Pancreas (tissue), 10 donors: ENCODE measurements at regions not wholly inside any gene's neighbourhood (a gene's known extent, or its start where the extent isn't known, plus 50 kb on each side); places are given as distances from the start of the nearest gene placed in this dataset.
"Not testable (repeated sequence)": the region's sequence is repeated elsewhere in the genome, so short reads cannot be mapped to it uniquely, and the experiment has no call there.

Source experiments
- ATAC-seq, 4 donors: fragments of 200-7000 bp; cut with Tn5 transposase; one replicate each; pipeline versions ENCODE4 v1.8.0 to v1.9.1; 2020; ENCODE audit warnings: mild to moderate bottlenecking in 4 of 4, moderate library complexity in 4 of 4
- DNase-seq, 6 donors: peaks; one replicate each; pipeline ENCODE4 v3.0.0-alpha.2; 2020
- FAIRE-seq: peaks from 2 replicates; lab custom pipeline; 2012; peaks lifted over from hg19 to GRCh38; lab: Jason Lieb, UNC
- H3K27ac ChIP-seq, 4 donors: fragments of 200-600 bp; sonication (generic); 1 replicate in 3 of 4; 2 replicates in 1 of 4; pipeline versions ENCODE4 v1.5.0 to v1.8.0; 2020
- H3K27me3 ChIP-seq, 4 donors: fragments of 200-600 bp; one replicate each; pipeline ENCODE4 v1.8.0; 2021
- H3K36me3 ChIP-seq, 3 donors: fragments of 200-600 bp; sonication (generic) in 1 of 3; one replicate each; pipeline versions ENCODE4 v1.5.0 to v1.8.0; 2020 to 2021
- H3K4me1 ChIP-seq, 3 donors: fragments of 200-600 bp; one replicate each; pipeline ENCODE4 v1.8.0; 2021
- H3K4me3 ChIP-seq, 4 donors: fragments of 200-600 bp; sonication (generic) in 2 of 4; one replicate each; pipeline versions ENCODE4 v1.5.0 to v1.8.0; 2020 to 2021
- H3K9me3 ChIP-seq, 4 donors: fragments of 200-600 bp; one replicate each; pipeline ENCODE4 v1.8.0; 2021
- CTCF ChIP-seq, 4 donors: fragments of 200-600 bp; sonication (generic) in 3 of 4; IDR thresholded peaks; one replicate each; pipeline versions ENCODE4 v1.5.0 to v1.8.0; 2021; ENCODE audit warnings: antibody characterized with exemption in 4 of 4
- WGBS, 2 donors: extraction: QIAGEN DNeasy Blood & Tissue Kit; methylation state at CpG; one replicate each; pipeline ENCODE4 v1.1.7; 2013; 5-methylcytosine and 5-hydroxymethylcytosine counted together
- intact Hi-C, 3 donors: fragments of 100-400 bp; cut with DNase I; formaldehyde crosslinking; loops; one replicate each; pipeline versions ENCODE4 v1.11.1 to v1.14.2; 2022
- donor health status: healthy with polysubstance abuse.
- donor health status: DM: no; HTN: no; CAD: no; lungs with moderate emphysema.
- donor health status: DM: no; HTN: no; CAD: no.
- donor health status: control.
- donor health status: control.
- donor health status: Bipolar disorder and iron deficiency.
- donor health status: DM: yes; HTN: yes; CAD: no.
- donor health status: DM: no; HTN: no; CAD: no.
- donor health status: DM: no; HTN: no; CAD: no.
- donor health status: DM: yes; HTN: yes; CAD: no.

DNA sequence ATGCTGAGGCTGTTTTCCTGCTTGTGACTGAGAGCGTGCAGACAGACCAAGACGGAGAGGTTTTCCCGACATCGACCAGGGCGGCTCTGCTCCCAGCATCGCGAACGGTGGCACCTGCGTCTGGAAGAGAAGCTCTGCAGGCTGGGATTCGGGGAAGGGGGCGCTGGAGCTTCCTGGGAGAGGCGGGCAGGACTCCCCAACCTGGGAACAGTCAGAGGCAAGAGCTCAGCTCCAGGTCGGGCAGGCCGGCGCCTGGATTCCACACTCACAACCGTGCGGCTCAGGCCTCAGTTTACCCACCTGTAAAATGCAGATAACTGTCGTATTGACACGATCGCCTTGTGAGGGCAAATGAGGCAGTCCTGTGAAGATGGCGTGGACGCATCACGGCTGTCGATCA is 332.6 kb downstream of the ADGRD1 start:
- H3K36me3 ChIP-seq, H3K27ac ChIP-seq, H3K27me3 ChIP-seq, intact Hi-C loops, ATAC-seq, H3K4me3 ChIP-seq, FAIRE-seq, H3K9me3 ChIP-seq, H3K4me1 ChIP-seq: not testable (repeated sequence)
- peak in 1 of 6 donors; percentile 1 for DNase-seq
- 67 to 68% methylated on average over 8 to 15 of the region's 24 CpGs for WGBS, 2 donors

DNA sequence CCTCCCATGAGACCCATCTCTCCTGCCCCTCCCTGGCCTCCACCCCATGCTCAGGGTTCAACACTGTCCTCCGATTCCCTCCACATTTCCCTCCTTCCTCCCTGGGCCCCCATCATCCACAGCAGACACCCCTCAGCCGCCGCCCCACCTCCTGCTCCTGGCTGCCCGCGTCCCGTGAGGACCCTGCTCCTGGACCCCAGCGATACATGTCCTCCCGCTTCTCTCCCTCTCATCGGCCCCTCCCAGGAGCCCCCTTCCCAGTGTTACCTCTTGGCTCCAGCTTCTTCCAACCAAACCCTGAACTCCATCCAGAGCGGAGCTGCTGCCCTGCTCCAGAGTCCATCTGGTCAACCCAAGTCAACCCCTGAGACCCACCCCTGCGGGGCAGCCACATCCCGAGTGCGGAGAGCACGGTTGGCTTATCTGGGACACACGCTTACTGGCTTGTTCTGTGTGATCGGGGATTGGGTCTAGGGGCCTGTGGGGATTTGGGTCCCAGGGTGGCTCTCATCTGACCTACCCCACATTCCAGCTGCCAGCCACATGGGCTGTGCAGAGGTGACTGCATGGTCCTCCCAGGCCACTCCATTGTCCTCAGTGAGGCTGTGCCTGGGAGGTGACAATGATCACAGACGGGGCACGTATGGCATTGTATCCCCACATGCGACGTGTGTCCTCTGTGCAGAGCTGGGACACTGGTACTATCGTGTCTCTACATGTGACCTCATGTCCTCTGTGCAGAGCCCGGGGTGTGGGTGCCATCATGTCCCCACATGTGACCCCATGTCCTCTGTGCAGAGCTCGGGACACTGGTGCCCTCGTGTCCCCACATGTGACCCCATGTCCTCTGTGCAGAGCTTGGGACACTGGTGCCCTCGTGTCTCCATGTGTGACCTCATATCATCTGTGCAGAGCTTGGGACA is 333.6 kb downstream of the ADGRD1 start:
- no peak for TF ChIP-seq CTCF (IDR thresholded peaks at IDR 0.05)
- 70 to 83% methylated on average over 18 to 19 of the region's 25 CpGs for WGBS, 2 donors
- intact Hi-C loops = no loop called here
- Histone ChIP-seq H3K4me1 (no peaks in the 10 kb centered on the region), H3K4me3 (no peak overlapping the region), H3K36me3 (no peaks in the 10 kb centered on the region), H3K9me3 (no peaks in the 10 kb centered on the region), H3K27ac (no peak overlapping the region), H3K27me3 (no peaks in the 10 kb centered on the region)
- FAIRE-seq = no peak
- peak in 2 of 6 donors; percentile 2 to 35 for DNase-seq
- ATAC-seq = no peak

- ATAC-seq (no peak), FAIRE-seq (no peak), DNase-seq (peak in 2 of 6 donors; percentile 8 to 33)
- Histone ChIP-seq H3K27me3 (no peaks in the 10 kb centered on the region), H3K27ac (no peak overlapping the region), H3K36me3 (no peaks in the 10 kb centered on the region), H3K4me1 (no peaks in the 10 kb centered on the region), H3K9me3 (no peaks in the 10 kb centered on the region), H3K4me3 (no peak overlapping the region)
- TF ChIP-seq CTCF (IDR thresholded peaks at IDR 0.05) = no peak
- intact Hi-C loops = no loop called here
- 49 to 65% methylated on average over 23 to 27 of the region's 27 CpGs for WGBS, 2 donors
These were observed 334.4 kb downstream of the ADGRD1 start for GRCh38 chr12:131287938-131288764.

- H3K27ac ChIP-seq, H3K27me3 ChIP-seq, H3K4me1 ChIP-seq, H3K4me3 ChIP-seq, ATAC-seq, FAIRE-seq, intact Hi-C loops, H3K36me3 ChIP-seq, H3K9me3 ChIP-seq: not testable (repeated sequence)
- WGBS, 2 donors = 54 to 67% methylated on average over 18 of the region's 19 CpGs
- DNase-seq = peak in 2 of 6 donors; percentile 3 to 42
These were observed 335.3 kb downstream of the ADGRD1 start for GRCh38 chr12:131288765-131289695.

GRCh38 chr12:131289807-131290206 is 336.1 kb downstream of the ADGRD1 start:
- peak in 2 of 6 donors; percentile 4 to 33 for DNase-seq

More at GRCh38 chr12:131289807-131290206, 336.1 kb downstream of the ADGRD1 start:
- H3K36me3 ChIP-seq, H3K27ac ChIP-seq, H3K4me1 ChIP-seq, intact Hi-C loops, H3K27me3 ChIP-seq, FAIRE-seq, ATAC-seq, H3K9me3 ChIP-seq, H3K4me3 ChIP-seq: not testable (repeated sequence)
- WGBS, 2 donors = 67 to 76% methylated on average over 5 to 7 of the region's 8 CpGs
